C1 segment of cervical spinal cord (tissue), 14 donors: ENCODE measurements at regions not wholly inside any gene's neighbourhood (a gene's known extent, or its start where the extent isn't known, plus 50 kb on each side); places are given as distances from the start of the nearest gene placed in this dataset.
A peak's percentile ranks its signal among the peaks of the same experiment; 100 is the strongest.
"Not testable (repeated sequence)": the region's sequence is repeated elsewhere in the genome, so short reads cannot be mapped to it uniquely, and the experiment has no call there.

ENCODE experiments used
- DNase-seq, 14 donors: peaks; one replicate each; lab custom pipeline; 2025; lab: John Stamatoyannopoulos, UW

DNA sequence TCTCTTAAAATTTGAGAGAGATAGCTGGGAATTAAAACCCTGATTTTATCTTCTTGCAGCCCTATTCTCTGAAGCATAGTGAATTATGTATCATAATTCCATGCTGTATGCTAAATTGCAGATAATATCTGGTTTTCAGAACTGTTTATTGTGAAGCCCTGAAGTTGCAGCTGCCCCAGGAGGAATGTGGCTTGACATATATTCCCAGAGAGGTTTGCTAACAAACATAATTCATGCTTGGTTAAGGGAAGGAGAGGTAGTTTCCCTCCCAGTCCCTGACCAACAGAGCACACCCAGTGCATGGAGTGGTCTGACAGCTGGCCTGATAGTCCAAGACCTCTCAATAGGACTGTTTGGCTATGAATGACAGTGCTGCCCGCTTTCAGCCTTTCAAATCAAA, 500.6 kb upstream of the MIR17HG start:
- no peak for DNase-seq

GRCh38 chr13:90853666-90854065, 493.8 kb upstream of the MIR17HG start:
- not testable (repeated sequence) for DNase-seq

GRCh38 chr13:90857921-90858320, 489.6 kb upstream of the MIR17HG start:
- no peak for DNase-seq

- no peak for DNase-seq
Observed at GRCh38 chr13:90866006-90866405, 481.5 kb upstream of the MIR17HG start.

DNA sequence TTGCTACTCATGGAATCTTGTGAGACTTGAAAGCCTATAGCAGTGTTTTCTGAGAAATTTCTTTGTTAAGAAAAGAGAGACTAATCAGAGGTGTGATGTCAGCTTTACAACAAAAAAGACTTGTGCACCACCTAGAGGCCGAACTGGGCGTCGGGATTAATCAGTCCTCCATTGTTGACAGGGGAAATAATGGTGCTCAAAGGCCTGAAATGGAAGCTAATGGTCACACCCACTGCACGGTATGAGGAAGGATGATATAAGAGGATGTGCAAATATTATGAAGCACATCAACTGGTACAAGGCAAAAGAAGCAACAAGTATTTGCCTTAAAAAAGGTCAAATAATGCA, 480.2 kb upstream of the MIR17HG start:
- DNase-seq, result peak in 6 of 14 donors; percentile 1 to 34 (median 7)

- peak in 1 of 14 donors; percentile 9 for DNase-seq
Observed at GRCh38 chr13:90868321-90868920, 479.1 kb upstream of the MIR17HG start.

DNA sequence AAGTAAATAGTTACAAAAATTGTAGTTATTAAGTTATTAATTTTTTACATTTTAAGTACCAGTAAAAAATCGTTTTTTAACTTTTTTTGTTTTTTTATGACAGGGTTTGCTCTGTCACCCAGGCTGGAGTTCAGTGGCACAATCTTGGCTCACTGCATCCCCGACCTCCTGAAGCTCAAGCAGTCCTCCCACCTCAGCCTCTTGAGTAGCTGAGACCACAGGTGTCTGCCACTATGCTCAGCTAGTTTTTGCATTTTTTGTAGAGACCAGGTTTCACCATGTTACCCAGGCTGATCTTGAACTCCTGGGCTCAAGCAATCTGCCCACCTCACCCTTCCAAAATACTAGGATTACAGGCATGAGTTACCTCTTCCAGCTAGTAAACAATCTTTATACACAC, 477.9 kb upstream of the MIR17HG start:
- DNase-seq, result no peak

DNA sequence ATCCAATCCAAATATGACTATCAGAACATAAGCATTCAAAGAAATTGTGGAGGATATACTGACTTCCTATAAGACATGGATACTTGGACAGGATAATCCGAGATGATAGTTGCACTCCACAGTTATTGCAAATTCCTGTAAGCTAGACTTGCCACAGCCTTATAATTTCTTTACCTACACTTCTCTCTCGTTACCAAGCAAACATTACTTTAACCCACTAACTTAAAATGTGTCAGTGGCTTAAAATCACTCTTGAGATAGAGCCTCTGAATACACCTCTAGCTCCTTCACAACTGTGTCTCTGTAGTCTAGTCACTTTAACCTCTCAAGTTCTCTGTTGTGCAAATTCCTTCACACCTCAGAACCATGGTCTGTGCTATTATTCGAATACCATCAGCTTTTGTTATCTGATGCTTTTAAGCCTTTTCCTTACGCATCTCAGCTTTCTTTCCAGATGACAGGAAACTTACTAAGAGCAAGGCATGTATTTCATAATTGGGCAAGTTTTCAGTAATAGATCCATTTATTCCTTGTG, 474.9 kb upstream of the MIR17HG start:
- DNase-seq, result no peak

DNA sequence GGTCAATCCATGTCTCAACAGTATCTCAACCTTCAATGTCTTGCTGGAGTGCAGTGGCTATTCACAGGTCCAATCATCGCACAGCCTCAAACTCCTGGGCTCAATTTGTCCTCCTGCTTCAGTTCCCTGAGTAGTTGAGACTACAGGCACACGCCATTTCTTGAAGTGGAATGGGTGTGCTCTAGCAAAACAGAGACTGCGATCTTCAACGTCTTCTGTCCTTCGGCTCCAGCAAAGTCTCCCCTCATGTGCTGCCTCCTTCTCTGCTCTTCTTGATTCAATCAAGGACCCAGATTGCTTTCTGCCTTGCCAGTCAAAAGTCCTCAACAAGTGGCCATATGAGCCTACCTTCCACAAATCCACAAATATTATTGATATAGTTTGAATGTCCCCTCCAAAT, 466.7 kb upstream of the MIR17HG start:
- no peak for DNase-seq

GRCh38 chr13:90882551-90882950, 464.9 kb upstream of the MIR17HG start:
- DNase-seq, result no peak

DNA sequence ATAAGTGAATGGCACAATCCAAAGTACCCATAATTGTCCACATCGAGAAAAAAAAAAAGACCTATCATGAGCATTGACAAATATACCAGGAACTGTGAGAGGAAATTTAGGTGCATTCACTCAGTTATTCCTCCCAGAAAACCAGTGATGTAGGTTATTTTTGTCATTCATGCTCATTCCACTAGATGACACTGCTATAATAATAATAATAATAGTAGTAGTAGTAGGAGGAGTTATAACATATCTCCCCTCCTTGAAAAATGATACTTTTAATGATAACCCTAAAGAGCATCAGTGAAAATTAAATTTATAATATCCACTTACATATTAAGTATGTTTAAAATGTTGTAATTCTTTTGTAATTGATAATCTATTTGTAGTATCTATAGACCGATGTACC, 463.9 kb upstream of the MIR17HG start:
- DNase-seq, result no peak

DNA sequence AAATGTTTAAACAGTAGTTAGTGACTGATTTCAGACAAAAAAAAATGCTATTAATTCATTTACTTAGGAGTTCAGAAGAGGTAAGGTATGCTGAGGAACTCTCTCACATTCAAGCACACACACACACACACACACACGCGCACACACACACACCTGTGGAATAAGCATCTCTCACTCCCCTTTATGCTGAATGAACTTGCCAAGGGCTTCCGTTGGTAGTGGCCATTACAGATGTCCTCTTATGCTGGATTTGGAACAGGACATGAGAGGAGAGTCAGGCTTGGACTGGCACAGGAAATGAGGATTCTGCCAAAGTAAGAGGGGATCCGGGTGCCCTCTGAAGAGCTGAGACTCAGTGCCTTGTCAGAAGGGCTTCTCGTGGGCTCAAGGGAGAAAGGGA, 463.4 kb upstream of the MIR17HG start:
- no peak for DNase-seq

DNA sequence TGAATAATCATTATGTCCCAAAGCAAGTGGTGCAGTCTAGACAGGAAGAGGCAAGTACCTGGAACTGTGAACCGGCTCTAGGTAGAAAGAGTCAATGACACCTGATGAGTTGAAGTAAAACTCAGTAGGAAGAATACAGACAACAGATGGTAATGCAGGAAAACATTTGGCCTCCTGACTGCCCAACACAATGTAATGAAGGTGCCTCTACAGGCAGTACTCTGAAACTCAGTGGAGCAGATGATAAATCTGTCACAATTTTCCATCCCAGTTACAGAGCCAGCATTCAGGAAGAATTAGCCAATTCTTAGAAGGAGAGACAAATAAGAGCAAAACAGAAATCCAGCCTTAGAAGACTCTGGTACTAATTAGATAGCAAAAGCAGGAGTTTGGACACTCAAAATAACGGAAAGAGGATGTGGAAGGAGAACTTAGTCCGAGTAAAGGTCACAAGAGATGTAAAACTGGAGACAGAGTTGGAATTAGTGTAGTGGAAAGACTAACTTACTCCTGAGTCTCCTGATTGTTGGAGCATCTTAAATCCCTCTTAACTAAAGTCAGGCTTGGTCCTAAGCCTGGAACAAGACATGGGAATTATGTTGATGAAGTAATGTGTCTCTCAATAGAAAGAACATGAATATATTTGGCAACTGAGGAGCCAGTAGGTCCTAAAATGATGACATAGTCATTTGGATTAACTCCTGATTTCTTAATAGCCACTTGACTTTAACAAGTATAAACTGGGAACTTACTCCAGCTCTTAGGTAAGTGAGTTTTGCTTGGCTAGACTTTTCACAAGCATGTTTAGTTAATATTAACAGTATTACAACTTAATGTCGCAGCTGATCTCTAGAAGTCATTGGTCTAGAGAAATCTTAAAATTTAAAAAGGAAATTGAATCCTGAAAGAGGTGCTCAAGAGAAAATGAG, 457.3 kb upstream of the MIR17HG start:
- no peak for DNase-seq

- DNase-seq, result no peak
Observed at GRCh38 chr13:90891329-90891728, 456.2 kb upstream of the MIR17HG start.

DNA sequence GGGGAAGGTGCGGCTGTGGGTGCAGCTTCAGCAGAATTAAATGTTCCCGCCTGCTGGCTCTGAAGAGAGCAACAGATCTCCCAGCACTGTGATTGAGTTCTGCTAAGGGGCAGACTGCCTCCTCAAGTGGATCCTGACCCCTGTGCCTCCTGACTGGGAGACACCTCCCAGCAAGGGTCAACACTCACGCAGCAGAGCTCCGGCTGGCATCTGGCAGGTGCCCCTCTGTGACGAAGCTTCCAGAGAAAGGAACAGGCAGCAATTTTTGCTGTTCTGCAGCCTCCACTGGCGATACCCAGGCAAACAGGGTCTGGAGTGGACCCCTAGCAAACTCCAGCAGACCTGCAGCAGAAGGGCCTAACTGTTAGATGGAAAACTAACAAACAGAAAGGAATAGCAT, 454.3 kb upstream of the MIR17HG start:
- not testable (repeated sequence) for DNase-seq

GRCh38 chr13:90896002-90896401, 451.5 kb upstream of the MIR17HG start:
- no peak for DNase-seq

DNA sequence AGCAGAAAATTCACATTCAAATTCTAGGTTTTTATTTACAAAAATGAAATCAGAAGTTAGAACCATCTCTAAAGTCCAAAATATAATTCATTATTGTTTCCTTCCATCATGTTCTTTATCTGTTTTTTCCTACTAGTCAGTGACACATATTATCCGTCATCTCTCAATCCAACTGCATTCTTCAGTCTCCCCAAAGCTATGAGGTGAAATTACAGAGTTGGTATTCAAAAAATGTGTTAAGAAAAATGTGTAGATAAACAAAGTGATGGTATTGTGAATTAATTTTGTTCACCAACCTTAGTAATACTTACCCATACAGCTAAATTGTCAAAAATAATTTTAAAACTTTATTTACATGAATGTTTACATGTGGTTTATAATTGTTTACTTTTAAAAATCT, 448.7 kb upstream of the MIR17HG start:
- no peak for DNase-seq

DNA sequence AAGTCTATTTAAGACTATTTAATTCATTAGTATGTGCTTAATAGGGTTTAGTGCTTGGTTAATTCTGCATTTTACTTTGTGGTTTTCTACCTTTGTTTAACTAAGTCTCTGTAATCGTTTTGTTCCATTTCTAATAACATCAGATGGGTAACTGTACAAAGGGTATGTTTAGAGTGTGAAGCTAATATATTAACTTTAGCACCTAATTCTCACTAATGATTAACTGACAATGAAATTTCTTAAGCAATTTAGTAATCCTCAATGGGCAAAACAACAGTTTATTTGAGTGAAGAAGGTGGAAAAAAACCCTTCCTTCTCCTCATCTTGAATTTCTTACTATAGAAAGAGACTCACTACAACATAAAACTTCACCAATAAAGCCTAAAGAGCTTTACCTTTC, 448.1 kb upstream of the MIR17HG start:
- no peak for DNase-seq

- no peak for DNase-seq
Observed at GRCh38 chr13:90902255-90902654, 445.2 kb upstream of the MIR17HG start.

- no peak for DNase-seq
Observed at GRCh38 chr13:90906554-90906953, 440.9 kb upstream of the MIR17HG start.

GRCh38 chr13:90908792-90909191, 438.7 kb upstream of the MIR17HG start:
- no peak for DNase-seq

GRCh38 chr13:90910018-90910639, 437.4 kb upstream of the MIR17HG start:
- no peak for DNase-seq

GRCh38 chr13:90912247-90912646, 435.2 kb upstream of the MIR17HG start:
- DNase-seq, result no peak
